ENCODE measurements at regions not wholly inside any gene's neighbourhood (a gene's known extent, or its start where the extent isn't known, plus 50 kb on each side); places are given as distances from the start of the nearest gene placed in this dataset.

DNA sequence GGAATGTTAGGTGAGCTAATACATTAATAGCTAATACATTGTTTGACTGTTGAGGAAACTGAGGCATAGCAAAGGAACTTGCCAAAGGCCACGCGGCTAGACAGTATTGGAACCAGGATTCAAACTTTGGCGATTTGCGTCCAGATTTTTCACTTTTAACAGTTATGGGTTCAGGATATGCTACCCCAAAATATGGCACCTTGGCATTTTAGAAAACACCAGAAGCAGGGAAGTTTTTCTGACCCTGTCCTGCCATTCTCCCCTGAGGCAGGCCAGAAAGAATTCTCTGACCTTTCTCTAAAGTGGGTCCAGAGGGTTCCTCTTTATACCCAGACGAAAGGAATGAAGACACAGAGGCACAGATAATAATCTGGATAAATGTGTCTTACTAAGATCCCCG is 166.9 kb downstream of the MYCN start:
- Histone ChIP-seq H3K4me2 (replicated peaks; ENCODE audit: low read depth, low read length, poor library complexity, severe bottlenecking) (no peak overlapping the region), H2AFZ (ENCODE audit: insufficient read depth, low read depth, low read length, poor library complexity, severe bottlenecking) (no peak overlapping the region), H3K9me3 (ENCODE audit: control extremely low read depth in 1 of 3, control insufficient read depth in 2 of 3, insufficient read depth in 1 of 3, low read length in 2 of 3) (no peaks in the 10 kb centered on the region), H3K27me3 (replicated peaks in 1 of 4; ENCODE audit: control extremely low read depth in 1 of 4, control insufficient read depth in 3 of 4, insufficient read depth in 4 of 4, low read length in 3 of 4) (no peaks in the 10 kb centered on the region), H3K79me2 (ENCODE audit: control insufficient read depth, insufficient read depth, low read length) (no peaks in the 10 kb centered on the region), H3K36me3 (replicated peaks in 1 of 2; ENCODE audit: control extremely low read depth in 1 of 2, control insufficient read depth in 1 of 2, extremely low read depth in 1 of 2, insufficient read depth in 2 of 2, low read length in 1 of 2) (no peaks in the 10 kb centered on the region), H3K27ac (ENCODE audit: low read length in 2 of 2) (no peak overlapping the region), H3K9ac (ENCODE audit: low read length) (no peak overlapping the region), H3K4me3 (ENCODE audit: control extremely low read depth in 1 of 5, extremely low read depth in 1 of 5, insufficient read depth in 1 of 5, low read depth in 2 of 5, low read length in 4 of 5) (no peak overlapping the region), H3K4me1 (ENCODE audit: control insufficient read depth in 2 of 2, insufficient read depth in 2 of 2, low read length in 2 of 2) (no peaks in the 10 kb centered on the region), H4K20me1 (ENCODE audit: control insufficient read depth, insufficient read depth, low read length, poor library complexity, severe bottlenecking) (no peaks in the 10 kb centered on the region)
- WGBS (ENCODE audit: insufficient coverage) = 100% methylated on average over 4 of the region's 6 CpGs
- no peak for ATAC-seq (ENCODE audit: low read depth)
- Mint-ChIP-seq H3K4me3 (no peak overlapping the region), H3K27ac (no peak overlapping the region), H3K4me1 (no peaks in the 10 kb centered on the region), H3K27me3 (no peaks in the 10 kb centered on the region), H3K9me3 (ENCODE audit: insufficient read depth) (no peaks in the 10 kb centered on the region)
- CTCF ChIA-PET = no interaction called here
- intact Hi-C loops (cut with micrococcal nuclease) = no loop called here
- POLR2A ChIA-PET = no interaction called here
- no peak for DNase-seq
- no peak for TF ChIP-seq EZH2 (IDR thresholded peaks at IDR 0.05; ENCODE audit: borderline replicate concordance, insufficient read depth, low read depth, low read length, poor library complexity, severe bottlenecking)
- TF ChIP-seq, protein P1, sequence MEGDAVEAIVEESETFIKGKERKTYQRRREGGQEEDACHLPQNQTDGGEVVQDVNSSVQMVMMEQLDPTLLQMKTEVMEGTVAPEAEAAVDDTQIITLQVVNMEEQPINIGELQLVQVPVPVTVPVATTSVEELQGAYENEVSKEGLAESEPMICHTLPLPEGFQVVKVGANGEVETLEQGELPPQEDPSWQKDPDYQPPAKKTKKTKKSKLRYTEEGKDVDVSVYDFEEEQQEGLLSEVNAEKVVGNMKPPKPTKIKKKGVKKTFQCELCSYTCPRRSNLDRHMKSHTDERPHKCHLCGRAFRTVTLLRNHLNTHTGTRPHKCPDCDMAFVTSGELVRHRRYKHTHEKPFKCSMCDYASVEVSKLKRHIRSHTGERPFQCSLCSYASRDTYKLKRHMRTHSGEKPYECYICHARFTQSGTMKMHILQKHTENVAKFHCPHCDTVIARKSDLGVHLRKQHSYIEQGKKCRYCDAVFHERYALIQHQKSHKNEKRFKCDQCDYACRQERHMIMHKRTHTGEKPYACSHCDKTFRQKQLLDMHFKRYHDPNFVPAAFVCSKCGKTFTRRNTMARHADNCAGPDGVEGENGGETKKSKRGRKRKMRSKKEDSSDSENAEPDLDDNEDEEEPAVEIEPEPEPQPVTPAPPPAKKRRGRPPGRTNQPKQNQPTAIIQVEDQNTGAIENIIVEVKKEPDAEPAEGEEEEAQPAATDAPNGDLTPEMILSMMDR (IDR thresholded peaks at IDR 0.05) = no peak

DNA sequence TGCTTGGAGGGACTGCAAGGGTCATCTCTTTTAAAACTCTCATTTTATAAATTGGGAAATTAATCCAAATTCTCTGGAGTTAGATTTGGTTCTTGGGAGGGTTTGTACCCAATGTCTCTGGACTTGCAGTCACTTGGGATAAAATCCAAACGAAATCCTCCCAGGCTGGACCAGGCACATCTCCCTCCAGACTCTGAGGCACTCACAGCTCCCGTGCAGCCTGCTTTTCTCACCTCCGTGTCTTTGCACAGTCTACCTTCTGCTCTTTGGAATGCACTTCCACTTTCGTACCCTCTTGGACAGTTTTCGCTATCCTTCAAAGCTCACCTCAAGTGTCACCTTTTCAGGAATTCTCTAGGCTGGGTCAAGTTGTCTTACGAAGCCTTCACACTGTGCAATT is 166.3 kb downstream of the MYCN start:
- no peak for ATAC-seq (ENCODE audit: low read depth)
- H3K79me2 ChIP-seq (ENCODE audit: control insufficient read depth, insufficient read depth, low read length) = no peaks in the 10 kb centered on the region
- no peaks in the 10 kb centered on the region for H3K4me1 ChIP-seq (ENCODE audit: control insufficient read depth in 2 of 2, insufficient read depth in 2 of 2, low read length in 2 of 2)
- H3K9ac ChIP-seq (ENCODE audit: low read length) = no peak overlapping the region
- H3K36me3 ChIP-seq (replicated peaks in 1 of 2; ENCODE audit: control extremely low read depth in 1 of 2, control insufficient read depth in 1 of 2, extremely low read depth in 1 of 2, insufficient read depth in 2 of 2, low read length in 1 of 2) = no peaks in the 10 kb centered on the region
- POLR2A ChIA-PET = no interaction called here
- no peak for TF ChIP-seq EZH2 (IDR thresholded peaks at IDR 0.05; ENCODE audit: borderline replicate concordance, insufficient read depth, low read depth, low read length, poor library complexity, severe bottlenecking)
- TF ChIP-seq, protein P1 (IDR thresholded peaks at IDR 0.05) = no peak
- H4K20me1 ChIP-seq (ENCODE audit: control insufficient read depth, insufficient read depth, low read length, poor library complexity, severe bottlenecking) = no peaks in the 10 kb centered on the region
- H3K27ac ChIP-seq (ENCODE audit: low read length in 2 of 2) = no peak overlapping the region
- 85% methylated on average over 6 of the region's 6 CpGs for WGBS (ENCODE audit: insufficient coverage)
- H3K9me3 Mint-ChIP-seq (ENCODE audit: insufficient read depth) = no peaks in the 10 kb centered on the region
- no peak for DNase-seq
- H3K27me3 ChIP-seq (replicated peaks in 1 of 4; ENCODE audit: control extremely low read depth in 1 of 4, control insufficient read depth in 3 of 4, insufficient read depth in 4 of 4, low read length in 3 of 4) = no peaks in the 10 kb centered on the region
- intact Hi-C loops (cut with micrococcal nuclease) = no loop called here
- H3K9me3 ChIP-seq (ENCODE audit: control extremely low read depth in 1 of 3, control insufficient read depth in 2 of 3, insufficient read depth in 1 of 3, low read length in 2 of 3) = no peaks in the 10 kb centered on the region
- no peak overlapping the region for H3K4me3 Mint-ChIP-seq
- no peak overlapping the region for H3K4me3 ChIP-seq (ENCODE audit: control extremely low read depth in 1 of 5, extremely low read depth in 1 of 5, insufficient read depth in 1 of 5, low read depth in 2 of 5, low read length in 4 of 5)
- no peaks in the 10 kb centered on the region for H3K4me1 Mint-ChIP-seq
- no peak overlapping the region for H3K27ac Mint-ChIP-seq
- H3K27me3 Mint-ChIP-seq = no peaks in the 10 kb centered on the region
- CTCF ChIA-PET = no interaction called here
- no peak overlapping the region for H2AFZ ChIP-seq (ENCODE audit: insufficient read depth, low read depth, low read length, poor library complexity, severe bottlenecking)
- H3K4me2 ChIP-seq (replicated peaks; ENCODE audit: low read depth, low read length, poor library complexity, severe bottlenecking) = no peak overlapping the region

All from B cell (primary cell).